ENCODE measurements at regions not wholly inside any gene's neighbourhood (a gene's known extent, or its start where the extent isn't known, plus 50 kb on each side); places are given as distances from the start of the nearest gene placed in this dataset.

DNA sequence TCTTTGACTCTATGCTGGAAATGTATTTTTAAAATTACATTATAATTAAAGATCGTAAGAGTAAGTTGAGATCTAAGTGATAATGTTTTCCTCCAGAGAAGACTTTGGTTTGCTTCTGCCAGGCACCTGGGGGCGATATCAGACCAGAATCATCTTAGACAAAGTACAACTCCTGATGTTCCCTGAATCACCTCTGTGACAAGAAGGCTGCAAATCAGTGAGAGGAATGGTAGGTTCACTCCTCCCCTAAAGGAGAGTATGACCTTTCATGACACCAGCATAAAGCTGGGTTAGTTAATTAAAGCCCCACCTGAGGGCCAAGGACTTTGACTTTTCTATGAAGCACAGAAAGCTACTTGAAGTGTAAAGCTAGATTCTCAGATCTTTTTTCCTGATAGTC, 114.4 kb upstream of the DTNA start:
- CTCF ChIA-PET = interaction anchor here (0.6 to 2.9 kb wide), 21 partner anchors 11 to 473 kb away, joined by 3 to 39 read pairs (median 5); no protein-coding TSS in a partner anchor
- POLR2A ChIA-PET = interaction anchor here (0.7 kb wide), 1 partner anchor 606 kb away, joined by 3 read pairs; no protein-coding TSS in a partner anchor
- no peaks in the 10 kb centered on the region for H3K36me3 Mint-ChIP-seq (ENCODE audit: insufficient read depth, unreplicated experiment)
- TF ChIP-seq, protein P1, sequence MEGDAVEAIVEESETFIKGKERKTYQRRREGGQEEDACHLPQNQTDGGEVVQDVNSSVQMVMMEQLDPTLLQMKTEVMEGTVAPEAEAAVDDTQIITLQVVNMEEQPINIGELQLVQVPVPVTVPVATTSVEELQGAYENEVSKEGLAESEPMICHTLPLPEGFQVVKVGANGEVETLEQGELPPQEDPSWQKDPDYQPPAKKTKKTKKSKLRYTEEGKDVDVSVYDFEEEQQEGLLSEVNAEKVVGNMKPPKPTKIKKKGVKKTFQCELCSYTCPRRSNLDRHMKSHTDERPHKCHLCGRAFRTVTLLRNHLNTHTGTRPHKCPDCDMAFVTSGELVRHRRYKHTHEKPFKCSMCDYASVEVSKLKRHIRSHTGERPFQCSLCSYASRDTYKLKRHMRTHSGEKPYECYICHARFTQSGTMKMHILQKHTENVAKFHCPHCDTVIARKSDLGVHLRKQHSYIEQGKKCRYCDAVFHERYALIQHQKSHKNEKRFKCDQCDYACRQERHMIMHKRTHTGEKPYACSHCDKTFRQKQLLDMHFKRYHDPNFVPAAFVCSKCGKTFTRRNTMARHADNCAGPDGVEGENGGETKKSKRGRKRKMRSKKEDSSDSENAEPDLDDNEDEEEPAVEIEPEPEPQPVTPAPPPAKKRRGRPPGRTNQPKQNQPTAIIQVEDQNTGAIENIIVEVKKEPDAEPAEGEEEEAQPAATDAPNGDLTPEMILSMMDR (IDR thresholded peaks at IDR 0.05; ENCODE audit: unreplicated experiment) = peak; percentile 19
- intact Hi-C loops (cut with micrococcal nuclease) = loop anchor here (1.0 to 5.0 kb wide), 2 partner anchors 67 to 193 kb away; no protein-coding TSS in a partner anchor
- peak; percentile 18 for DNase-seq (ENCODE audit: unreplicated experiment)
- H3K27ac Mint-ChIP-seq (ENCODE audit: low read depth, unreplicated experiment) = no peak overlapping the region
- peaks cover 38% of the 10 kb centered on the region for H3K27me3 Mint-ChIP-seq (ENCODE audit: insufficient read depth, unreplicated experiment)
- H3K4me3 Mint-ChIP-seq (ENCODE audit: unreplicated experiment) = no peak overlapping the region
- H3K9me3 Mint-ChIP-seq (ENCODE audit: unreplicated experiment) = no peaks in the 10 kb centered on the region
- no TSS peak for BruUV-seq (replicated peaks)
- H3K4me1 Mint-ChIP-seq (ENCODE audit: insufficient read depth, unreplicated experiment) = no peaks in the 10 kb centered on the region

DNA sequence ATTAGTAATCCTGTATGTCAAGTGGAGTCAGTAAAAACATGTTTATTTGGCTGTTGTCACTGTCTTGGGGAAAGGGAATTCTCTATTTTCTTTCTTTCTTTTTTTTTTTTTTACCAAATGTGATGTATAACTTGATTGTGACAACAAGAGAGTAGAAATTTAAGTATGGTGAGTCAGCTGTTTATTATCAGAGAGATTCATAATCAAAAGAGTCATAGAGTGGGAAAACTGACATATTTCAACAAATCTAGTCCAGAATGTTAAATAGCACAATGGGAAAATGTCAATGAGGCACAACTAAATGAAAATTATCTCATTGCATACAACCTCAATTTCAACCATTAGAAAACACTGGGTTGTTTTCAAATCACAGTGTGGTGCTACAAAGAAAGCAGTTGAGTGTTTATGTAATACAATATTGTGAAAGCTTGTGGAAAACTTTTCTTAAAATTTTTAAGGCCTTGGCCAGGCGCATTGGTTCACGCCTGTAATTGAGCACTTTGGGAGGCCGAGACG, 111.9 kb upstream of the DTNA start:
- H3K36me3 Mint-ChIP-seq (ENCODE audit: insufficient read depth, unreplicated experiment) = no peaks in the 10 kb centered on the region
- intact Hi-C loops (cut with micrococcal nuclease) = loop anchor here (5.0 kb wide), 1 partner anchor 64 kb away; no protein-coding TSS in a partner anchor
- POLR2A ChIA-PET = no interaction called here
- CTCF ChIA-PET = interaction anchor here (0.6 to 2.9 kb wide), 4 partner anchors 63 to 204 kb away, joined by 3 to 22 read pairs (median 4); no protein-coding TSS in a partner anchor
- BruUV-seq (replicated peaks) = no TSS peak
- H3K27ac Mint-ChIP-seq (ENCODE audit: low read depth, unreplicated experiment) = no peak overlapping the region
- no peaks in the 10 kb centered on the region for H3K9me3 Mint-ChIP-seq (ENCODE audit: unreplicated experiment)
- H3K4me1 Mint-ChIP-seq (ENCODE audit: insufficient read depth, unreplicated experiment) = no peaks in the 10 kb centered on the region
- DNase-seq (ENCODE audit: unreplicated experiment) = no peak
- H3K27me3 Mint-ChIP-seq (ENCODE audit: insufficient read depth, unreplicated experiment) = peaks cover 29% of the 10 kb centered on the region
- no peak overlapping the region for H3K4me3 Mint-ChIP-seq (ENCODE audit: unreplicated experiment)
- TF ChIP-seq, protein P1 (IDR thresholded peaks at IDR 0.05; ENCODE audit: unreplicated experiment) = no peak

DNA sequence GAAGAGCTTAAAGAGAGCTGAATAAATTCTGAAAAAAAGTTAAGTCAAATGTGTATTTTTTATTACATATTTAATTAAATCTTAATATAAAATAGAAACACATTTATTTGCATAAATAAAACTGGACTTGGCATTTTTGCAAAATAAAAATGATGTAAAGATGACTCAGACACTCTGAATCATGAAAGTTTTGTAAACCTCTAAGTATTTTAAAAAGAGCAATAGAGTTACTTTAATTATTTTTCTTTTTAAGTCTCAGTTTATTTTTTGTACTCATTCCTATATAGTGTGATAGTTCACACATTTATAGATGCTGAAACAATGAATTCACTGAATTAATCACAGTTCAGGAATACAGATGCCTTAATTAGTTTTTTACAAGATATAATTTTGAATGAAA, 109.9 kb upstream of the DTNA start:
- intact Hi-C loops (cut with micrococcal nuclease) = loop anchor here (5.0 kb wide), 1 partner anchor 107 kb away; no protein-coding TSS in a partner anchor
- TF ChIP-seq, protein P1 (IDR thresholded peaks at IDR 0.05; ENCODE audit: unreplicated experiment) = no peak
- peaks cover 10% of the 10 kb centered on the region for H3K27me3 Mint-ChIP-seq (ENCODE audit: insufficient read depth, unreplicated experiment)
- H3K36me3 Mint-ChIP-seq (ENCODE audit: insufficient read depth, unreplicated experiment) = no peaks in the 10 kb centered on the region
- H3K4me1 Mint-ChIP-seq (ENCODE audit: insufficient read depth, unreplicated experiment) = no peaks in the 10 kb centered on the region
- no TSS peak for BruUV-seq (replicated peaks)
- H3K27ac Mint-ChIP-seq (ENCODE audit: low read depth, unreplicated experiment) = no peak overlapping the region
- no peaks in the 10 kb centered on the region for H3K9me3 Mint-ChIP-seq (ENCODE audit: unreplicated experiment)
- no peak overlapping the region for H3K4me3 Mint-ChIP-seq (ENCODE audit: unreplicated experiment)
- peak; percentile 16 for DNase-seq (ENCODE audit: unreplicated experiment)
- ChIA-PET CTCF (interaction anchor here (1.0 to 1.6 kb wide), 2 partner anchors 62 to 188 kb away, joined by 3 read pairs; no protein-coding TSS in a partner anchor), POLR2A (no interaction called here)

DNA sequence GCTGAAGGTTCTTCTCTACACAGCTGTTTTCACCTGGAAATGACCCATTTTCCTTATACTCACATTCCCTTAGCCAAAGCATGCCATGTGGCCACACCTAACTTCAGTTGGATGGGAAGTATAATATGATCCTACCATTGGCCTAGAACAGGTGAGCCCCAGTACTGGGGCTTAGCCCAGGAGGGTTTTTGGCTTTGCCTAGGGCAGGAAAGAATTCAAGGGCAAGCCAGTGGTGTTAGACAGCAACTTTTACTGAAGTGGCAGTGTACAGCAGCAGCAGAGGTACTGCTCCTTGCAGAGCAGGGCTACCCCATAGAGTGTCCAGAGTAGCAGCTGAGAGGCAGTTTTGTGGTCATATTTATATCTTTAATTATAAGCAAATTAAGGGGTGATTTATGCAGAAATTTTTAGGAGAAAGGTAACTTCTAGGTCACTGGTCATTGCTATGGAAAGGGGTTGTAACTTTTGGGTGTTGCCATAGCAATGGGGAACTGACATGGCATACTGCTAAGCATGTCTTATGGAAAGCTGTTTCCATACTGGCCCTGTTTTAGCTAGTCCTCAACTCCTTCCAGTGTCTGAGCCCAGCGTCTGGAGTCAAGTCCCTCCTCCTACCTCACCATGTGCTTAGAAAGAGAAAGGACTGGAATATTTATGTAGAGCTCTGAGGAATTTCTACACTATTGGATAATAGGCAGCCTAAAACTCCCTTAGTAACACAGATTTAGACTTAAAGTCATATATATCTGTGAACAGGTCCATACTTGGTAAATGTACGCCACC, 109.0 kb upstream of the DTNA start:
- no TSS peak for BruUV-seq (replicated peaks)
- Mint-ChIP-seq H3K27me3 (ENCODE audit: insufficient read depth, unreplicated experiment) (peaks cover 10% of the 10 kb centered on the region), H3K9me3 (ENCODE audit: unreplicated experiment) (no peaks in the 10 kb centered on the region), H3K36me3 (ENCODE audit: insufficient read depth, unreplicated experiment) (no peaks in the 10 kb centered on the region), H3K27ac (ENCODE audit: low read depth, unreplicated experiment) (no peak overlapping the region), H3K4me1 (ENCODE audit: insufficient read depth, unreplicated experiment) (peaks cover 6% of the 10 kb centered on the region), H3K4me3 (ENCODE audit: unreplicated experiment) (no peak overlapping the region)
- POLR2A ChIA-PET = no interaction called here
- no peak for DNase-seq (ENCODE audit: unreplicated experiment)
- TF ChIP-seq, protein P1 (IDR thresholded peaks at IDR 0.05; ENCODE audit: unreplicated experiment) = no peak
- intact Hi-C loops (cut with micrococcal nuclease) = loop anchor here (5.0 kb wide), 1 partner anchor 106 kb away; no protein-coding TSS in a partner anchor
- CTCF ChIA-PET = interaction anchor here (0.7 to 1.6 kb wide), 3 partner anchors 53 to 187 kb away, joined by 3 to 6 read pairs (median 5); no protein-coding TSS in a partner anchor
